Fibroblast of lung (primary cell): ENCODE measurements at regions not wholly inside any gene's neighbourhood (a gene's known extent, or its start where the extent isn't known, plus 50 kb on each side); places are given as distances from the start of the nearest gene placed in this dataset.

Experiments used
- DNase-seq, 2 donors: peaks; one replicate each; pipeline versions ENCODE4 v3.0.0 to v3.0.0-alpha.2; 2010; ENCODE audit warnings: low read depth in 2 of 2
- H2AFZ ChIP-seq: 2 replicates; pipeline ENCODE4 v1.5.1; 2012; ENCODE audit warnings: low read length, control low read depth, inconsistent platforms
- H3K27ac ChIP-seq: 2 replicates; pipeline ENCODE4 v1.5.1; 2011; ENCODE audit warnings: low read length, control low read depth; ENCODE audit not compliant: insufficient read depth
- H3K27me3 ChIP-seq: 2 replicates; pipeline ENCODE4 v1.5.1; 2011; ENCODE audit warnings: mild to moderate bottlenecking, low read length; ENCODE audit not compliant: control insufficient read depth, insufficient read depth
- H3K36me3 ChIP-seq: 2 replicates; pipeline ENCODE4 v1.5.1; 2011; ENCODE audit warnings: low read length; ENCODE audit not compliant: control insufficient read depth, insufficient read depth
- H3K4me1 ChIP-seq: 2 replicates; pipeline ENCODE4 v1.5.1; 2011; ENCODE audit warnings: low read length; ENCODE audit not compliant: control insufficient read depth, insufficient read depth; ENCODE audit errors: extremely low read depth
- H3K4me2 ChIP-seq: 2 replicates; pipeline ENCODE4 v1.5.1; 2011; ENCODE audit warnings: low read length, control low read depth; ENCODE audit not compliant: insufficient read depth; ENCODE audit errors: extremely low read depth
- H3K4me3 ChIP-seq, 4 experiments: fragments of 200-600 bp in 1 of 4; sonication (generic) in 1 of 4; replicated peaks in 1 of 4; 2 replicates each; pipeline ENCODE4 v1.5.1; 2011 to 2016; ENCODE audit warnings: low read length in 4 of 4, low read depth in 3 of 4, mild to moderate bottlenecking in 3 of 4, control low read depth in 2 of 4, inconsistent platforms in 1 of 4, mixed read lengths in 1 of 4; ENCODE audit not compliant: insufficient read depth in 1 of 4; ENCODE audit errors: control extremely low read depth in 1 of 4
- H3K79me2 ChIP-seq: 2 replicates; pipeline ENCODE4 v1.5.1; 2012; ENCODE audit warnings: mild to moderate bottlenecking, low read length, inconsistent platforms; ENCODE audit not compliant: control insufficient read depth, insufficient read depth
- H3K9ac ChIP-seq: 2 replicates; pipeline ENCODE4 v1.5.1; 2011; ENCODE audit warnings: mild to moderate bottlenecking, low read length, control low read depth; ENCODE audit not compliant: insufficient read depth
- H3K9me3 ChIP-seq: 2 replicates; pipeline ENCODE4 v1.5.1; 2012; ENCODE audit warnings: low read depth, low read length; ENCODE audit not compliant: control insufficient read depth, insufficient read depth
- H4K20me1 ChIP-seq: 2 replicates; pipeline ENCODE4 v1.5.1; 2011; ENCODE audit warnings: low read length; ENCODE audit not compliant: control insufficient read depth, insufficient read depth; ENCODE audit errors: extremely low read depth
- CTCF ChIP-seq, 2 donors: IDR thresholded peaks in 1 of 2; conservative IDR thresholded peaks in 1 of 2; 1 replicate in 1 of 2; 2 replicates in 1 of 2; pipeline ENCODE4 v1.5.1; 2011 to 2012; ENCODE audit warnings: low read length in 2 of 2, control low read depth in 1 of 2, inconsistent platforms in 1 of 2, low read depth in 1 of 2, mild to moderate bottlenecking in 1 of 2
- EZH2 ChIP-seq: IDR thresholded peaks from 2 replicates; pipeline ENCODE4 v1.5.1; 2012; ENCODE audit warnings: low read length, control low read depth, mild to moderate bottlenecking; ENCODE audit errors: missing control alignments

- DNase-seq: no peak
- Histone ChIP-seq H3K4me1 (no peaks in the 10 kb centered on the region), H3K9me3 (no peaks in the 10 kb centered on the region), H4K20me1 (no peaks in the 10 kb centered on the region), H3K79me2 (no peaks in the 10 kb centered on the region), H2AFZ (no peak overlapping the region), H3K4me2 (no peak overlapping the region), H3K27me3 (no peaks in the 10 kb centered on the region), H3K36me3 (no peaks in the 10 kb centered on the region), H3K4me3 (no peak overlapping the region), H3K9ac (no peak overlapping the region), H3K27ac (no peak overlapping the region)
- TF ChIP-seq CTCF (conservative IDR thresholded peaks at IDR 0.05 in 1 of 2, IDR thresholded peaks at IDR 0.05 in 1 of 2; ENCODE audit: low read depth in 1 of 2, low read length in 2 of 2): no peak
- no peak for TF ChIP-seq EZH2
Observed at GRCh38 chr15:26148156-26148860, 285.2 kb upstream of the ATP10A start.

GRCh38 chr15:26146202-26146601 lies 283.1 kb upstream of the ATP10A start:
- H3K36me3 ChIP-seq: no peaks in the 10 kb centered on the region
- H3K4me1 ChIP-seq: no peaks in the 10 kb centered on the region
- no peaks in the 10 kb centered on the region for H3K27me3 ChIP-seq
- no peak overlapping the region for H3K4me3 ChIP-seq
- no peaks in the 10 kb centered on the region for H3K79me2 ChIP-seq
- no peak overlapping the region for H3K9ac ChIP-seq
- no peaks in the 10 kb centered on the region for H4K20me1 ChIP-seq
- H3K27ac ChIP-seq: no peak overlapping the region
- H3K4me2 ChIP-seq: no peak overlapping the region
- H3K9me3 ChIP-seq: no peaks in the 10 kb centered on the region
- no peak overlapping the region for H2AFZ ChIP-seq
- no peak for DNase-seq
- TF ChIP-seq CTCF (conservative IDR thresholded peaks at IDR 0.05 in 1 of 2, IDR thresholded peaks at IDR 0.05 in 1 of 2; ENCODE audit: low read depth in 1 of 2, low read length in 2 of 2) (no peak), EZH2 (no peak)

- H3K27me3 ChIP-seq: no peaks in the 10 kb centered on the region
- no peak overlapping the region for H3K27ac ChIP-seq
- H3K9ac ChIP-seq: no peak overlapping the region
- TF ChIP-seq CTCF (conservative IDR thresholded peaks at IDR 0.05 in 1 of 2, IDR thresholded peaks at IDR 0.05 in 1 of 2; ENCODE audit: low read depth in 1 of 2, low read length in 2 of 2) (no peak), EZH2 (no peak)
- H3K4me2 ChIP-seq: no peak overlapping the region
- H3K36me3 ChIP-seq: no peaks in the 10 kb centered on the region
- H3K79me2 ChIP-seq: no peaks in the 10 kb centered on the region
- H2AFZ ChIP-seq: no peak overlapping the region
- DNase-seq: no peak
- no peaks in the 10 kb centered on the region for H3K9me3 ChIP-seq
- no peak overlapping the region for H3K4me3 ChIP-seq
- H4K20me1 ChIP-seq: no peaks in the 10 kb centered on the region
- H3K4me1 ChIP-seq: no peaks in the 10 kb centered on the region
Observed at GRCh38 chr15:26145796-26146195, 282.7 kb upstream of the ATP10A start.
